ENCODE measurements at regions not wholly inside any gene's neighbourhood (a gene's known extent, or its start where the extent isn't known, plus 50 kb on each side); places are given as distances from the start of the nearest gene placed in this dataset.

DNA sequence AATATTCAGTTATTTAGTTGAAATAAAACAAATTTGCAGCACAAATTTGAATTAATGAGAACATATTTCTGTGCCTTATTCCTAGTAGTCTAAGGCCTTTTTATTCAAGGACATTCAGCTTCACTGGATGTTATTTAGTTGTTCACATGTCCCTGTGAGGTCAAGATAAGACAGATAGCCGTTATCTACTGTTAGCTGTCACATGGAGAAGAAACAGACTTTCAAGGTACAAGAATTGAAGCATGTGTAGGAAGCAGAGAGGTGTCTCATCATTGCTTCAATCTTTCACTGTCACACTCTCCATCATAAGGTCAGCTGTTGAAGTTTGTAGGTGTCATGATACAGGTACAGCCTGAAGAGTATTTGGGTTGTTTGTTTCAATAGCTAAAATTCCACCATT, 112.9 kb upstream of the JAG1 start (continued):
- TF ChIP-seq, protein P1, sequence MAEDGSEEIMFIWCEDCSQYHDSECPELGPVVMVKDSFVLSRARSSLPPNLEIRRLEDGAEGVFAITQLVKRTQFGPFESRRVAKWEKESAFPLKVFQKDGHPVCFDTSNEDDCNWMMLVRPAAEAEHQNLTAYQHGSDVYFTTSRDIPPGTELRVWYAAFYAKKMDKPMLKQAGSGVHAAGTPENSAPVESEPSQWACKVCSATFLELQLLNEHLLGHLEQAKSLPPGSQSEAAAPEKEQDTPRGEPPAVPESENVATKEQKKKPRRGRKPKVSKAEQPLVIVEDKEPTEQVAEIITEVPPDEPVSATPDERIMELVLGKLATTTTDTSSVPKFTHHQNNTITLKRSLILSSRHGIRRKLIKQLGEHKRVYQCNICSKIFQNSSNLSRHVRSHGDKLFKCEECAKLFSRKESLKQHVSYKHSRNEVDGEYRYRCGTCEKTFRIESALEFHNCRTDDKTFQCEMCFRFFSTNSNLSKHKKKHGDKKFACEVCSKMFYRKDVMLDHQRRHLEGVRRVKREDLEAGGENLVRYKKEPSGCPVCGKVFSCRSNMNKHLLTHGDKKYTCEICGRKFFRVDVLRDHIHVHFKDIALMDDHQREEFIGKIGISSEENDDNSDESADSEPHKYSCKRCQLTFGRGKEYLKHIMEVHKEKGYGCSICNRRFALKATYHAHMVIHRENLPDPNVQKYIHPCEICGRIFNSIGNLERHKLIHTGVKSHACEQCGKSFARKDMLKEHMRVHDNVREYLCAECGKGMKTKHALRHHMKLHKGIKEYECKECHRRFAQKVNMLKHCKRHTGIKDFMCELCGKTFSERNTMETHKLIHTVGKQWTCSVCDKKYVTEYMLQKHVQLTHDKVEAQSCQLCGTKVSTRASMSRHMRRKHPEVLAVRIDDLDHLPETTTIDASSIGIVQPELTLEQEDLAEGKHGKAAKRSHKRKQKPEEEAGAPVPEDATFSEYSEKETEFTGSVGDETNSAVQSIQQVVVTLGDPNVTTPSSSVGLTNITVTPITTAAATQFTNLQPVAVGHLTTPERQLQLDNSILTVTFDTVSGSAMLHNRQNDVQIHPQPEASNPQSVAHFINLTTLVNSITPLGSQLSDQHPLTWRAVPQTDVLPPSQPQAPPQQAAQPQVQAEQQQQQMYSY (CRISPR knock-in tag; IDR thresholded peaks at IDR 0.05) = no peak
- no peak for TF ChIP-seq NR2C2 (CRISPR knock-in tag; IDR thresholded peaks at IDR 0.05)
- TF ChIP-seq PRRX2 (CRISPR knock-in tag; IDR thresholded peaks at IDR 0.05) = no peak
- TF ChIP-seq JAZF1 (CRISPR knock-in tag; IDR thresholded peaks at IDR 0.05) = no peak
- TF ChIP-seq, protein P2, sequence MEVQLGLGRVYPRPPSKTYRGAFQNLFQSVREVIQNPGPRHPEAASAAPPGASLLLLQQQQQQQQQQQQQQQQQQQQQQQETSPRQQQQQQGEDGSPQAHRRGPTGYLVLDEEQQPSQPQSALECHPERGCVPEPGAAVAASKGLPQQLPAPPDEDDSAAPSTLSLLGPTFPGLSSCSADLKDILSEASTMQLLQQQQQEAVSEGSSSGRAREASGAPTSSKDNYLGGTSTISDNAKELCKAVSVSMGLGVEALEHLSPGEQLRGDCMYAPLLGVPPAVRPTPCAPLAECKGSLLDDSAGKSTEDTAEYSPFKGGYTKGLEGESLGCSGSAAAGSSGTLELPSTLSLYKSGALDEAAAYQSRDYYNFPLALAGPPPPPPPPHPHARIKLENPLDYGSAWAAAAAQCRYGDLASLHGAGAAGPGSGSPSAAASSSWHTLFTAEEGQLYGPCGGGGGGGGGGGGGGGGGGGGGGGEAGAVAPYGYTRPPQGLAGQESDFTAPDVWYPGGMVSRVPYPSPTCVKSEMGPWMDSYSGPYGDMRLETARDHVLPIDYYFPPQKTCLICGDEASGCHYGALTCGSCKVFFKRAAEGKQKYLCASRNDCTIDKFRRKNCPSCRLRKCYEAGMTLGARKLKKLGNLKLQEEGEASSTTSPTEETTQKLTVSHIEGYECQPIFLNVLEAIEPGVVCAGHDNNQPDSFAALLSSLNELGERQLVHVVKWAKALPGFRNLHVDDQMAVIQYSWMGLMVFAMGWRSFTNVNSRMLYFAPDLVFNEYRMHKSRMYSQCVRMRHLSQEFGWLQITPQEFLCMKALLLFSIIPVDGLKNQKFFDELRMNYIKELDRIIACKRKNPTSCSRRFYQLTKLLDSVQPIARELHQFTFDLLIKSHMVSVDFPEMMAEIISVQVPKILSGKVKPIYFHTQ (CRISPR knock-in tag; IDR thresholded peaks at IDR 0.05) = no peak
- TF ChIP-seq, protein P3, sequence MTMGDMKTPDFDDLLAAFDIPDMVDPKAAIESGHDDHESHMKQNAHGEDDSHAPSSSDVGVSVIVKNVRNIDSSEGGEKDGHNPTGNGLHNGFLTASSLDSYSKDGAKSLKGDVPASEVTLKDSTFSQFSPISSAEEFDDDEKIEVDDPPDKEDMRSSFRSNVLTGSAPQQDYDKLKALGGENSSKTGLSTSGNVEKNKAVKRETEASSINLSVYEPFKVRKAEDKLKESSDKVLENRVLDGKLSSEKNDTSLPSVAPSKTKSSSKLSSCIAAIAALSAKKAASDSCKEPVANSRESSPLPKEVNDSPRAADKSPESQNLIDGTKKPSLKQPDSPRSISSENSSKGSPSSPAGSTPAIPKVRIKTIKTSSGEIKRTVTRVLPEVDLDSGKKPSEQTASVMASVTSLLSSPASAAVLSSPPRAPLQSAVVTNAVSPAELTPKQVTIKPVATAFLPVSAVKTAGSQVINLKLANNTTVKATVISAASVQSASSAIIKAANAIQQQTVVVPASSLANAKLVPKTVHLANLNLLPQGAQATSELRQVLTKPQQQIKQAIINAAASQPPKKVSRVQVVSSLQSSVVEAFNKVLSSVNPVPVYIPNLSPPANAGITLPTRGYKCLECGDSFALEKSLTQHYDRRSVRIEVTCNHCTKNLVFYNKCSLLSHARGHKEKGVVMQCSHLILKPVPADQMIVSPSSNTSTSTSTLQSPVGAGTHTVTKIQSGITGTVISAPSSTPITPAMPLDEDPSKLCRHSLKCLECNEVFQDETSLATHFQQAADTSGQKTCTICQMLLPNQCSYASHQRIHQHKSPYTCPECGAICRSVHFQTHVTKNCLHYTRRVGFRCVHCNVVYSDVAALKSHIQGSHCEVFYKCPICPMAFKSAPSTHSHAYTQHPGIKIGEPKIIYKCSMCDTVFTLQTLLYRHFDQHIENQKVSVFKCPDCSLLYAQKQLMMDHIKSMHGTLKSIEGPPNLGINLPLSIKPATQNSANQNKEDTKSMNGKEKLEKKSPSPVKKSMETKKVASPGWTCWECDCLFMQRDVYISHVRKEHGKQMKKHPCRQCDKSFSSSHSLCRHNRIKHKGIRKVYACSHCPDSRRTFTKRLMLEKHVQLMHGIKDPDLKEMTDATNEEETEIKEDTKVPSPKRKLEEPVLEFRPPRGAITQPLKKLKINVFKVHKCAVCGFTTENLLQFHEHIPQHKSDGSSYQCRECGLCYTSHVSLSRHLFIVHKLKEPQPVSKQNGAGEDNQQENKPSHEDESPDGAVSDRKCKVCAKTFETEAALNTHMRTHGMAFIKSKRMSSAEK (CRISPR knock-in tag; IDR thresholded peaks at IDR 0.05; ENCODE audit: borderline replicate concordance) = no peak
- TF ChIP-seq IRF2 (CRISPR knock-in tag; IDR thresholded peaks at IDR 0.05; ENCODE audit: borderline replicate concordance, low read depth) = no peak
- no peak for TF ChIP-seq TEAD1 (CRISPR knock-in tag; IDR thresholded peaks at IDR 0.05)
- no peak for TF ChIP-seq GABPB1 (CRISPR knock-in tag; IDR thresholded peaks at IDR 0.05)
- TF ChIP-seq, protein P4, sequence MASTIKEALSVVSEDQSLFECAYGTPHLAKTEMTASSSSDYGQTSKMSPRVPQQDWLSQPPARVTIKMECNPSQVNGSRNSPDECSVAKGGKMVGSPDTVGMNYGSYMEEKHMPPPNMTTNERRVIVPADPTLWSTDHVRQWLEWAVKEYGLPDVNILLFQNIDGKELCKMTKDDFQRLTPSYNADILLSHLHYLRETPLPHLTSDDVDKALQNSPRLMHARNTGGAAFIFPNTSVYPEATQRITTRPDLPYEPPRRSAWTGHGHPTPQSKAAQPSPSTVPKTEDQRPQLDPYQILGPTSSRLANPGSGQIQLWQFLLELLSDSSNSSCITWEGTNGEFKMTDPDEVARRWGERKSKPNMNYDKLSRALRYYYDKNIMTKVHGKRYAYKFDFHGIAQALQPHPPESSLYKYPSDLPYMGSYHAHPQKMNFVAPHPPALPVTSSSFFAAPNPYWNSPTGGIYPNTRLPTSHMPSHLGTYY (CRISPR knock-in tag; IDR thresholded peaks at IDR 0.05) = no peak
- no peak for TF ChIP-seq FOXK1 (CRISPR knock-in tag; IDR thresholded peaks at IDR 0.05)

DNA sequence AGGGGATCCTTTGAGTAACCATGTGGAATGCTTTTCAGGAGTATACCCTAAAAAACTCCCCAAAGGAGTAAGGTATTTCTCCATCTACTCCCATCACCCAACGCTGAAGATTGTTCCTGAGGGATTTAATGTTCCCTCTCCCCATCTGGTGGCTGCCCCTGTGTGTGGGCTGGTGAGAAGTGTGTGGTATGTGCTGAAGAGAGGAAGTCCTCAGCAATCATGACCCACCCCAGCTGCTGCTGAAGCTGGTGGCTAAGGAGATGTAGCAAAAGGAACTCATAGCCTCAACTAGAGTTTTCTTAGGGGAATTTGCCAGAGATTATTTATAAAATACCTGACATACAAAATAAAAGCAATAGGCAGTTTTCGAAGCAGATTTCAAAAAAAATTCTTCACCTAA, 114.3 kb upstream of the JAG1 start:
- no peaks in the 10 kb centered on the region; the same call in 1 of the 2 replicates for H3K27me3 Mint-ChIP-seq (ENCODE audit: low read depth)
- TF ChIP-seq NFATC4 (CRISPR knock-in tag; IDR thresholded peaks at IDR 0.05) (no peak), MXD4 (CRISPR knock-in tag; IDR thresholded peaks at IDR 0.05; ENCODE audit: borderline replicate concordance) (no peak), NR3C1 (CRISPR knock-in tag; conservative IDR thresholded peaks at IDR 0.05; ENCODE audit: low read depth) (no peak), ZNF396 (CRISPR knock-in tag; IDR thresholded peaks at IDR 0.05; ENCODE audit: borderline replicate concordance) (no peak), JUN (CRISPR knock-in tag; IDR thresholded peaks at IDR 0.05) (no peak), SMAD4 (CRISPR knock-in tag; IDR thresholded peaks at IDR 0.05) (no peak), SP1 (CRISPR knock-in tag; conservative IDR thresholded peaks at IDR 0.05) (no peak), TCF7 (CRISPR knock-in tag; IDR thresholded peaks at IDR 0.05; ENCODE audit: low read depth) (no peak), TP53 (CRISPR knock-in tag; IDR thresholded peaks at IDR 0.05) (no peak)
- TF ChIP-seq, protein P5, sequence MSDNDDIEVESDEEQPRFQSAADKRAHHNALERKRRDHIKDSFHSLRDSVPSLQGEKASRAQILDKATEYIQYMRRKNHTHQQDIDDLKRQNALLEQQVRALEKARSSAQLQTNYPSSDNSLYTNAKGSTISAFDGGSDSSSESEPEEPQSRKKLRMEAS (CRISPR knock-in tag; IDR thresholded peaks at IDR 0.05) = no peak
- TF ChIP-seq, protein P6, sequence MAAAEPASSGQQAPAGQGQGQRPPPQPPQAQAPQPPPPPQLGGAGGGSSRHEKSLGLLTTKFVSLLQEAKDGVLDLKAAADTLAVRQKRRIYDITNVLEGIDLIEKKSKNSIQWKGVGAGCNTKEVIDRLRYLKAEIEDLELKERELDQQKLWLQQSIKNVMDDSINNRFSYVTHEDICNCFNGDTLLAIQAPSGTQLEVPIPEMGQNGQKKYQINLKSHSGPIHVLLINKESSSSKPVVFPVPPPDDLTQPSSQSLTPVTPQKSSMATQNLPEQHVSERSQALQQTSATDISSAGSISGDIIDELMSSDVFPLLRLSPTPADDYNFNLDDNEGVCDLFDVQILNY (CRISPR knock-in tag; IDR thresholded peaks at IDR 0.05) = no peak
- TF ChIP-seq, protein P7, sequence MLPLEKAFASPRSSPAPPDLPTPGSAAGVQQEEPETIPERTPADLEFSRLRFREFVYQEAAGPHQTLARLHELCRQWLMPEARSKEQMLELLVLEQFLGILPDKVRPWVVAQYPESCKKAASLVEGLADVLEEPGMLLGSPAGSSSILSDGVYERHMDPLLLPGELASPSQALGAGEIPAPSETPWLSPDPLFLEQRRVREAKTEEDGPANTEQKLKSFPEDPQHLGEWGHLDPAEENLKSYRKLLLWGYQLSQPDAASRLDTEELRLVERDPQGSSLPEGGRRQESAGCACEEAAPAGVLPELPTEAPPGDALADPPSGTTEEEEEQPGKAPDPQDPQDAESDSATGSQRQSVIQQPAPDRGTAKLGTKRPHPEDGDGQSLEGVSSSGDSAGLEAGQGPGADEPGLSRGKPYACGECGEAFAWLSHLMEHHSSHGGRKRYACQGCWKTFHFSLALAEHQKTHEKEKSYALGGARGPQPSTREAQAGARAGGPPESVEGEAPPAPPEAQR (CRISPR knock-in tag; IDR thresholded peaks at IDR 0.05) = no peak

More for the DNA sequence above, 114.3 kb upstream of the JAG1 start:
- POLR2A ChIA-PET = no interaction called here
- H3K36me3 Mint-ChIP-seq = no peaks in the 10 kb centered on the region
- H3K4me1 Mint-ChIP-seq = peaks cover 47% of the 10 kb centered on the region
- peaks cover 4% of the 10 kb centered on the region; the same call in 1 of the 2 replicates for H3K9me3 Mint-ChIP-seq
- CTCF ChIA-PET = no interaction called here
- DNase-seq (ENCODE audit: low spot score) (no peak), ATAC-seq (no peak)
- H3K27ac Mint-ChIP-seq = no peak overlapping the region
- H3K4me3 Mint-ChIP-seq = no peak overlapping the region
